ENCODE measurements at regions not wholly inside any gene's neighbourhood (a gene's known extent, or its start where the extent isn't known, plus 50 kb on each side); places are given as distances from the start of the nearest gene placed in this dataset.
"Not testable (repeated sequence)": the region's sequence is repeated elsewhere in the genome, so short reads cannot be mapped to it uniquely, and the experiment has no call there.

DNA sequence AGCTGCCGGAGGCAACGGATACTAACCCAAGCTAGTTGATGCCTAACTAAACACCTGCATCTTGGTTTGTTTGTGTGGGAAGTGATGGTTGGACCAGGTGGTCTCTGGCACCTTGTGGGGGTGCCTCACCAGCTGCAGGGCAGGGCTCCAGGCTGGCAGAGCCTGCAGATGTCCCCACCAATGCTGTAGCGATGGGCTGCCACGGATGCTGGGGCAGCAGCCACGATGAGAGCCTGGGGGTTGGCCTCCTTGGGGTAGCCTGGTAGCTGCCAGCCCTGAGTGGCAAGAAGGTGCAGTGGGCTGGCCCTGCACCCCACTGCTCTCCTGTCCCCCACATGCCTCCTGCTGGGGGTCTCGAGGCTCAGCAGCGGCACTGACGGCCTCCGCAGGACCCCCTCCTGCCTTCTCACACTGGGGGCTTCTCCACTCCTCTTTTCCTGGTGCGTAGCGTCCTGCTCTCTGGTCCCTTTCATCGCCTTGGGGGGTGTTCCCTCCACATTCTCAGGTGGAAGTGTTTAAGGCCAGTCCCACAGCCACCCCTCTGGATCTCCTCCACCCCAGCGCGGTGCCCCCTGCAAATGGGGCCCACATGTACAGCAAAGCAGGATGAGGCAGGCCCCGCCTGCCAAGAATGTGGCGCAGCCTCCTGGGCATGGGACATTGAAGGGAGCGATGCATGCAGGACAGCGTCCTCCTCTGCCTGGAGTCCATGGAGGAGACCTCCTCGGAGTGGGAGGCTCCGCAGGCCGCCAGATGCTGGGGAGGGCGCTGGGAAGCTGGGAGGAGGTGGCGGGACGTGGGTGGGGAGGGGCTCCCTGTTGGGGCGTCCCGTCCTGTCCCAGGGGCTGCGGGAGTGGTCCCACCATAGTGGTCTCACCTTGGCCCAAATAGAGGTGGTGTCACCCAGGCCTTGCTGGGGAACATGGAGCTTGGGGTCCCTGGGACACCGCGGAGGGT, 173.1 kb downstream of the ASB1 start:
- DNase-seq (ENCODE audit: low spot score): no peak

DNA sequence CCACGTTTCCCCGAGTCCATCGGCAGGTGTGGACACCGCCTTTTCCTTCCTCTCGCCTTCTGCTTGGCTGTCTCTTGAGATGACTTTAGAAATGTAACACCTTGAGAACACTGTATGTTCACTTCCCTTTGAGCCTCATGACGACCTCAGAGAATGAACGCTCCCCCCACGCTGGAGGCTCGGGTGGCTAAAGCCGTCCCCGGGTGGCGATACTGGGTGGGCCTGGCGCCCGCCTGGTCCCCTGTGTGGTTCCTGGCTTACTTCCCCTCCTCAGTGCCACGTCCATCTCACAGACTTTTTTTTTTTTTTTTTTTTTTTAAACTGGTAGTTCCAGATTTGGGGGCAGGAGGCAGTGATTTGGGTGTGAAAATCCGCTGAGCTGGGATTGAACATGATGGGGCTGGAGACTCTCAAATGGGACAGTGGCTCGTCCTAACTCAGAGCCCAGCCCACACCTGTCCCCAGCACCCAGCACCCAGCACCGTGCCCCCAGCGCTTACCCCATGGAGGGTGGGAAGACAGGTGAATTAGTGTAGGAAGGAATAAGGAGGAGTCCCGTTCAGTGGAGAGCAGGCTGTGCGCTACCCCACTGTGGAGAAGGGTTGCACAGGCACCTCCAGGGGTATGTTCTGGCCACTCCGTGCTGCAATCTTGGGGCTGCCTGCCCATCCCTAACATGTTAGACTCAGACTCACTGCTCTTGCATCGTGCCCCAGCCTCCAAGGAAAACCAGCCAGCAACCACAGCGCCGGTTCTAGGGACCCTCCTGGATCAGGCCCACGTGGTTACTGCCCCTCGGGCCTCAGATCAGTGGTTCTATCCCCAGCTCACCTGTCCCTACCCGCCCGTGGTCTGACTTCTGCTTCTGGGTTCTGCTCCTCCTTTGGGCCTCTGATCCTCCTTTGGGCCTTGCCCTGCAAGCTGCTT, 174.0 kb downstream of the ASB1 start:
- no peak for DNase-seq (ENCODE audit: low spot score)

DNA sequence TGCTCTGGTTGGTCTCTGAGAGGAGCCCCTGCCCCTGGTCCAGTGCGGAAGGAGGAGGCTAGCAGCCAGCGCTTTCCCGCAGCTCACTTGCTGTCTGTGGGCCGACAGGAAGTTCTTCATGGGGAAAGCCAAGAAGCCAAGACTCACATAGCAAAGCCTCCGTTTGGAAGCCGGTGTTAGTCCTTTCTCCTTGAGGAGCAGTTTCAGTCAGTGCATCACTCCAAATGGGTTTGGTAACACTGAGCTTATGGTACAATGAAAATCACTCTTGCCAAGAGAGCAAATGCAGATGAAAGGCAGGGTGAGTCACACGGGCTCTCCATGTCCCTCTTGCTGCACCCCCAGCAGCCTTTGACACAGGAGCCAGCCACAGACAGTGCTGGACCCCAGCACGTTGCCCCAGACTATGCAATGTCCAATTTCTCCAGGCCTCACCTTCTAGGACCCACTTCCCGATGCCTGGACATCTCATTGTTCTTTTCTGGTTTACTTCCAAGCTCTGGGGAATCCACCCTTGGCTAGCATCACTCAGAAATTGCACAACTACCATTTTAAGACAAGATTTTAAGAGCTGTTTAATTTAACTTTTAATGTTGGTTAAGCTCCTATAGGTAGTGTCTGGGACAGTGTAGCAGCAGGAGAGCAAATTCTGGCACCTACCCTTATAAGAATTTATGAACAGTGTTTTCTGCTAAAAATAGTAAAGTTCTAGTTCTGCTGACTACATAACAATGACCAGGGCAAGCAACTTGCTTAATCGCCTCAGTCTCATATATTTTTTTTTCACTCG, 174.9 kb downstream of the ASB1 start:
- no peak for DNase-seq (ENCODE audit: low spot score)

DNA sequence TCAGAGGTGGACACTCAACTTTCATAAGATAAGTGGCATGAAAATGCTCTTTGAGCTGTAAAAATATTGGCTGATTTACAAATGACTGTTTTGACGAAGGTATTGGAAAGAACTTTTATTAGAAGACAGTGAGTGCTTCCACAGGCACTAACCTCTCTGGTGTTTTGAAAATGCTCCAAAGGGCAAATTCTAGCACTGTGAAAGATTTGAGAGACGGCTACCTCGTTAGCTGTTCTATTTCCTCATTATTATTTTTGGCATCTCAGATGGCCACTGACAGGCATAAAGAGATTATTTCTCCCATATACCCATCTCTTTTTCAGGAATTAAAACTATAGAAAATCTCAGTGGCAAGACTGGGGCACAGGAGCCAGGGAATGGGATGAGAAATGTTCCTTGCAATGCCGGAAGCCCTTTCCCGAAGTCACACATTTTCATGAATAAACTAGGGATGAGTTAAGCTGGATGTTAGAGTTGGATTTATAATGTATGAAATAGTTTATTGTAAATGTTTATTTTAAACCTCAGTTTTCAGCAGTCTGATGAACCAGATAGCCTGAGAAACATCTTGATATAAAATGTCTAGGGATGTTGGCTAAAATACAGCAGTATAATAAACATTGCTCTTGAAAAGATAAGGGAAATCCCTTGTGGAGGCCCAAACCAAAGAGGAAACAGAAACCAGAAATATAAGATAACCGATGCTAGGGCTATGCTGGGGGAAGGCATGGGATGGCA, 175.7 kb downstream of the ASB1 start:
- DNase-seq (ENCODE audit: low spot score): no peak

DNA sequence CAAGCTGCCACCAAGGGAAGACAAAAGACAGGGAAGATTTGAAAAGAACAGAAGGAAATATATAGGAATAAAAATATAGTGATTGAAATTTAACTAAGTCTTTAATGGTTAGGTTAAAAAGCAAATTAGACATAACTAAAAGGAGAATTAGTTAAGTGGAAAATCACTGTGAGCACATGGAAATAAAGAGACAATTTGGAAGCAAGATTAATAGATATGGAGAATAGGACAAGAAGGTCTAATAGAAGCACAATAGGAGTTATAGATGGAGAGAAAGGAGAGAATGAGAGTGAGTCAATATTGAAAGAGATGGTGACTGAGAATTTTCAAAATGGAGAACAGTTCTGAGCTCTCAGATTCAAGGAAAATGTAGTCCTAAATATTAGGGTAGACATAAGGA, 176.9 kb downstream of the ASB1 start:
- no peak for DNase-seq (ENCODE audit: low spot score)

DNA sequence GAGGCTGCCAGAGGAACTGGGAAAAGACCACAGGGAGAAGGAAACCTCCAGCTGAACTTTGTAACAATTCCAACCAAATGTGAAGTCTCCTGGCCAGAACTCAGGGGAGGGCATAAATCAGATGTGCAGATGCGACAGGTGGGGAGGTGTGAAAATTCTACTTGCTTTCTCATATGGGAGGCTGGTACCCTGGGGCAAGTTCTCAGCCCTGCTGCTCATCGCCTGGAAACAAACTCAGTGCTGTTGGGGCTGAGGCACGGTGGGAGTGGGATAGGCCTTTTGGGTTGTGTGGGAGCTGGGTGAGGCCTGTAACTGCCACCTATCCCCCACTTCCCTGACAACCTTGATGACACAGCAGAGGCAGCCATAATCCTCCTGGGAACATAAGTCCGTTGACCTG, 179.6 kb downstream of the ASB1 start:
- no peak for DNase-seq (ENCODE audit: low spot score)

DNA sequence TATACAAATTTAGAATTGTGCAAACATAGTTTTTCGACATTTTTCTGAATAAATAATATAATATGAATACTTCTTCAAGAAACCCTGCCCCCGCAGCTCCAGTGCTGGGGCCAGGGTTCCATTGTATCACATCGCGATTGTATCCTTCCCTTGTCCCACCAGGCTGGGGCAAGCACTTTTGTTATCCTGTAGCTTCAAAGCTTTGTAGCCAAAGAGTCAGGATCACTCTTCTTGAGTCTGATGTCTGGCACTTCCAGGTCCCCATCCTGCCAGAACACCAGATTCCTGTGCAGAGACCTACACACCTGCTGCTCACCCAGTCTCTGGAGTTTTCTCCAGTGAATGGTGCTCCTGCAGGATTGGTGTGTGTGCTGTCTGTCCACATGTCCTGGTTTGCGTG, 186.9 kb downstream of the ASB1 start:
- no peak for DNase-seq (ENCODE audit: low spot score)

DNA sequence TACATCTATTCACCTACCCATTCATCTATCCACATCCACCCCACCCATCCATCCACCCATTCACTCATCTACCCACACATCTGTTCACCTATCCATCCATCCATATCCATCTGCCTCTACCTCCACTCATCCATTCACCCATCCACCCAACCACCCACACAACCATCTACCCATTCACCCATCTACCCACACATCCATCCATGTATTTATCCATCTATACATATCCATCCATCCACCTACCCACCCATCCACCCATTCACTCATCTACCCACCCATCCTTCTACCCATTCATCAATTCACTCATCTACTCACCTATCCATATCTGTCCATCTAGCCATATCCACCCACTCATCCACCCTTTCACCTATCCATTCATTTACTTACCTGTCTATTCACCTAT, 187.6 kb downstream of the ASB1 start:
- no peak for DNase-seq (ENCODE audit: low spot score)

DNA sequence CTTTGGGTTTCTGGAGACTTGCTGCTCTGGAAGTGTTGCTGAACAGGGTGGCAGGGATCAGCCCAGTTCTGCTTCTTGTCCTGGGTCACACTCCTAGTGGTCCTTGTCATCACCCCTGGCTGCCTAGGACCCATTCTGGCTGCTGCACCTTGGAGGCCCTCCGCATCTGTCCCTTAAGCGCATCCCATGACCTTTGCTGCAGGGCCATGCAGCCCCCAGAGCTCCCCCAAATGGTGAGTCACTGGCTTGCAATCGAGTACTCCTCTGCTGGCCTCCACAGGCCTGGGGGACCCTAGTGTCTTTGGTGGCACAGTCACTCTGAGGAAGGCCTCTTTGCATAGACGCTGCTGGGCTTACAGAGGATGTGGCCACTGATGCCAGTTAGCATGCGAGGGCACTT, 188.5 kb downstream of the ASB1 start:
- DNase-seq (ENCODE audit: low spot score): no peak

DNA sequence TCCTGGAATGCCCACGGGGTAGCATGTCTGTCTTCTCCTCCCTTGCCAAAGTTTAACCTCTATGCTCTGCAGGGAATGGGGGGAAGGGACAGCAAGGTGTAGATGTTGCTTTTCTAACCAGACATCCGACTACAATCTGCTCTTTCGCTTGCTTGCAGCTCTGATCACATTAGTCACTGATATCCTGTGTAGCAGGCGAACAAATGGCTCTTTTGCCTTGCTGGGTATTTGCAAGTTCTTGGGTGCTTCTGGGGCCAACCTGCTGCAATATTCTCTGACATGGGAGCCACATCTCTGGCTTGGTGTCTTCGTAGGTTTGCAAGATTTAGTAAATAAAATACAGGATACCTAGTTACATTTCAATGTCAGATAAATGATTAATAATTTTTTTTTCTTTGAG, 190.0 kb downstream of the ASB1 start:
- DNase-seq (ENCODE audit: low spot score): no peak

DNA sequence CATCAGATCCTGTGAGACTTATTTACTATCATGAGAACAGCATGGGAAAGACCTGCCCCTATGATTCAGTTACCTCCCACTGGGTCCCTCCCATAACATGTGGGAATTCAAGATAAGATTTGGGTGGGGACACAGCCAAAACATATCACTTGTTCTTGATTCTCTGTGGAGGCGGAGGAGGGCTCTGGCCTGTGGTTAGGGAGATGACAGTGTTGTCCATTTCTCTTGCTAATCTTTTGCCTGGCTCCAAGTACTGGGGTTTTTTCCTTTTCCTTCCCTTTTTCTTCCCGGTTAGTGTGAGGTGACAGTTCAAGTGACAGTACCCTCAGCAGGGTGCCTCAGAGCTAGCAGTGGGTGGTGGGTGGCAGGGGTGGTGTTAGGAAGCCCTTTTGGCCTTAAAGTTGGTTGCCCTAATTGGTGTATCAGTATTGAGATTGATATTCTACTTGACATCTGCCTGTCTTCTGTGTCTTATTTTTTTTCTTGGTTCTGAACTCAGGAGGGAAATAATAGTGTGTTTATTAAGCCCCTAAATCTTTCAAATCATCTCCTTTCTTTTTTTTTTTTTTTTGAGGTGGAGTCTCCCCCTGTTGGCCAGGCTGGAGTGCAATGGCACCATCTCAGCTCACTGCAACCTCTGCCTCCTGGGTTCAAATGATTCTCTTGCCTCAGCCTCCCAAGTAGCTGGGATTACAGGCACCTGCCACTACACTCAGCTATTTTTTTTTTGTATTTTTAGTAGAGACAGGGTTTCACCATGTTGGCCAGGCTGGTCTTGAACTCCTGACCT, 192.0 kb downstream of the ASB1 start:
- not testable (repeated sequence) for DNase-seq (ENCODE audit: low spot score)

DNA sequence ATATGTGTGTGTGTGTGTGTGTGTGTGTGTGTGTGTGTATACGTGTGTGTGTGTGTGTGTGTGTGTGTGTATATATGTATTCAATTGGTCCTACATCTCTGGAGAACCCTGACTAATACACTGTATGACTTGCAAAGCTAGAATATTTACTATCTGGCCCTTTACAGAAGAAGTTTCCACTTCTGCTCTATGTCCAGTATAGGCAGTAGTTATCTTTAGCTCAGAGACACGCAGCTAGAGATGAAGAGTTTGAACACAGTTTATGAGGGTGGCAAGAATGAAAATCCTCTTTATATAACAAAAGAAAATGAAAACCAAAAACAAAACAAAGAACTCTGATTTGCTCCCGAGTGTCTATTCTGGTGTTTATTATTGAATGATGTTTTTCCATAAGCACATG, 201.2 kb downstream of the ASB1 start:
- no peak for DNase-seq (ENCODE audit: low spot score)

DNA sequence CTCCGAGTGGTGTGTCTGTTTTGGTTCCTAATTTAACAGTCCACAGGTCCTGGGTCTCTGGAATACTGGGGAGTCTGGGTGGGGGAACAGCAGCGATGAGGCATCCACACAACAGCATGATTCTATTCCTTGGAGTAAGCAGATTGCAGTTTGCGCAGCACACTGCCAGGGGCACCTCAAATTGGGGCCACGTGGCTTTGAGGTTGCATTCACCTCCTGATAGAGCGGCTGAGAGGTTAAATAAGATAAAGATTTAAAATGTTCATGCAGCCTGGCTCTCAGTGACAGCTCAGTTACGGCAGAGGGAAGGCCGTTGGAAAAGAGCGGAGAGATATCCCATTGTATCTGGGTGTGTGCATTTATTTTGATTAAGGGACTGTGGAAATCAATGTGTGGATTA, 202.3 kb downstream of the ASB1 start:
- DNase-seq (ENCODE audit: low spot score): no peak

DNA sequence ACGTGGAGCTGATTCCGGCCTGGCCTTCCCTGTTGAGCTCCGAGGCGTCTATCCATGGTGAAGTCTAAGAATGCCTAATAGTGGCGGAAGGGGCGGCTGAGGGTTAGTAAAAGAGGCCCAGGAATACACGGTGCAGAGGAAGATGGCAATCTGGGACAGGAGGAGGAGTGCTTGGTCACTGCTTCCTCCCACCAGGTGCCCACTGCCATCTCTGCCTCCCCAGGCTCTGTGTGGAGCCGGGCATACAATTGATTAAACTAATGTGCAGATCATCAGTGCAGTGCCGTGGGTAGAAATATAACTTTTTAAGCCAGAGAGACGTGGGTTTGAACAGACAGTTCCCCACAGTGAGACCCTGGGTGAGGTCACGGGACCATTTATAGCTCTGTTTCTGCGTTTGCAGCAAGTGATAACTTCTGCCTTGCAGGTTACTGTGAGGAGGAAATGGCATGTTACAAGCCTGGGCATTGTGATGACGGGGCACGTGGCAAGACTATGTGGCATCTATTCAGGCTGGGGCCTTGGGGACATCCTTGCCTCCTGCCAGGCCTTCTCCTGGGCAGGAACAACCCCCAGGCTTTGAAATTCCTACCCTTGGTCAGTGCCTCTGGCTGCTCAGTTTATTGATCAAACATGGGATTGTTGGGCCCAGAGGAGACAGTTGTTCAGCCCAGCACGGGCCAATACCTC, 204.9 kb downstream of the ASB1 start:
- no peak for DNase-seq (ENCODE audit: low spot score)

DNA sequence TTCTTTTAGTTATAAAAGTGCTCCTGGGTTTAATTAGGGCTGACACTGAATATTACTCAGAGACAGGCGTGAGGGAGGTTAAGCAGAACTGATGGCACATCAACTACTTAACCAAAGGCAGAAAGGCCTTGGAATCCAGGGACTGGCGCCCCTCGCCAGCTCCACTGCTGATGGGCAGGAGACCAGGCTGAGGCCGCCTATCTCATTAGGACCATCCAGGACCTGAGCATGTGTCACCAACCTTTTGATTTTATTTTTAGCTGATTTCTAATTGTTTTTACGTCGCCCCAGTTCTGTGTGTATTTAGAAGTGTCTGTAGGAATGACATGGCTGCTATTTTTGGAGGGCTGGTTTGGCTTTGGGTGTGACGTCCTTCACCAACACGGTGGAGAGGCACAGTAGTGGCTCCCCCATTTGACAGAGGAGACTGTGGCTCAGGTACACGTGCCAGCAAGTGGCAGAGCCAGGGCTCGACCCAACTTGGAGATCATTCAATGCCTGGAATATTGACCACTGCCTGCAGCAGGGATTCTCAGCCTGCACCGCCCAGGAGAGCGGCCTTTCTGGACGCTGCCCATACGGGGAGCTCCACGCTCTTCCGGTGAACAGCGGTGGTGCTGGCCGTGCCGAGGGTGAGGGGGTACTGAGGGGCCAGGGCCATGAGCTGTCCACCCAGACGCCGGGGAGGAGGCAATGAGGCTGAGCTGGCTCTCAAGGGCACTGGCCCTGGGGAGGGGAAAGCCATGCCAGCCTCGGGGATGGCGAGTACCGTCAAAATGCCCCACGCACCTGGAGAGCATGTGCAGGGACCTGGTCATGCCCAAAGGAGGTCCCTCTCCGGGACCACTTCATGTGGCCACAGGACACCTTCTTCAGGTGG, 205.7 kb downstream of the ASB1 start:
- DNase-seq (ENCODE audit: low spot score): no peak

DNA sequence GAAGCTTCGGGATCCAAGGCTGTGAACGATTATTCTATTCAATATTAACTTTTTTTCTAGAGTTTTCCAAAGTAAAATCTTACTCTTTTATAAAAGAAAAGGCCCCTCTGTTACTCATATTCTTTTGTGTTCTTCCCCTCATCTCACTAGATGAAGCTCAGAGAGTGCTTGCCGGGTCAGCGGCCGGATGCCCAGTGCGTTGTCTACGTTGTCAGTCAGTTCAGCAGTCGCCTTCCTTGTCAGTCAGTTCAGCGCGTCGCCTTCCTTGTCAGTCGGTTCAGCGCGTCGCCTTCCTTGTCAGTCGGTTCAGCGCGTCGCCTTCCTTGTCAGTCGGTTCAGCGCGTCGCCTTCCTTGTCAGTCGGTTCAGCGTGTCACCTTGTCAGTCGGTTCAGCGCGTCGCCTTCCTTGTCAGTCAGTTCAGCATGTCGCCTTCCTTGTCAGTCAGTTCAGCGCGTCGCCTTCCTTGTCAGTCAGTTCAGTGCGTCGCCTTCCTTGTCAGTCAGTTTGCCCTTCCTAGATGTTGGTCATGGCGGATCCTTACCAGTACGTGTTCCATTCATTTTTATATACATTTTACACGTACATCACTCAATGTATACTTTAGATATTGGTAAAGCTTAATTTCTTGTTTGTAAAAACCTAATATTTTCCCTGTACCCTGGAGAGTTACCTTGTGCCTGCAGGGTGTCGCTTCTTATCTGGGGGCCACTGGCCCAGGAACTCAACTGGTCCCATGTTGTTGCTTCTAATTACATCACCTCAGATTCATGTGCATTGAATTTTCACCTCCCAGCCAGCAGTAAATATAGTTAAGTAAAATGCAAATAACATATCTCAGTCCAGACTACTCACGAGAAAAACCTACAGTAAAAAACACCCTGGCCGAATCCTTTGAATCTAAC, 206.9 kb downstream of the ASB1 start:
- no peak for DNase-seq (ENCODE audit: low spot score)

DNA sequence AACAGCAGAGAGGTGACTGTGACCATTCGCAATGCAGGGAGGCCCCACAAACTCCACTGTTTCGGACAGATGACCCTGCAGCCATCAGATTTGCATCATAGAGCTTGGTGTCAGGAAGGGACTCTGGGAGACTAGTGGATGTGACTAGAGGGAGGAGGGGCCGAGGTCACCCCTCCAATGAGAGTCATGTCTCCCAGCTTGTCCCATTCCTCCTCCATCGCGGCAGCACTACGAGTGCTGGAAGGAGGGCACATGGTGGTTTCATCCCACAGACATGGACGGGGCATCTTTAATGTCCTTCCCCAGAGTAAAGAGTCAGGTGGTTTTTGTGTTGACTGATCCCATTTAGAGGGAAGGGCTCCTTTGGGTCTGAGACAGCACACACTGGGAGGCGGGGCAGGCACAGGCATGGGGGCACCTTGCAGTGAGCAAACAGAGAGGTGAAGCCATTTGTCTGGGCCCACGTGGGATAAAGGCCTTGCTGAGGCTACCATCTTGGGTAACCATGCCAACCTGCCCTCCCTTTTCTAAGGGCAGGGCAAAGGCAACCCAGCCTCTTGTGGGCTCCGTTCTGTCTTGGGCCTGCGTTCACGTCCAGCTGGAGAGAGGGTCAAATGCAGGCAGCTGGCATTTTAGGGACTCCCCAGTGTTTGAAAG, 208.1 kb downstream of the ASB1 start:
- no peak for DNase-seq (ENCODE audit: low spot score)

Measured in CD4-positive, alpha-beta T cell treated with Interleukin-2 at 100 ng/mL for 4 hours (primary cell).